KBM-7 (cell line): ENCODE measurements at regions not wholly inside any gene's neighbourhood (a gene's known extent, or its start where the extent isn't known, plus 50 kb on each side); places are given as distances from the start of the nearest gene placed in this dataset.
"Not testable (repeated sequence)": the region's sequence is repeated elsewhere in the genome, so short reads cannot be mapped to it uniquely, and the experiment has no call there.

Experiments used
- DNase-seq: peaks from one replicate; pipeline ENCODE4 v3.0.0-alpha.2; 2015
- in situ Hi-C: fragments of 300-500 bp; cut with MboI; formaldehyde crosslinking; loops from 2 replicates; pipeline ENCODE4 v1.14.3; 2020; ENCODE audit warnings: low sequenced_read_pairs, low pct_unique_long_range_greater_than_20kb, mixed read lengths

GRCh38 chr5:124912638-124913328 is 166.3 kb upstream of the ZNF608 start:
- no peak for DNase-seq

GRCh38 chr5:124913329-124913653 is 166.9 kb upstream of the ZNF608 start:
- DNase-seq, result no peak
- in situ Hi-C loops, result no loop called here

More at GRCh38 chr5:124912638-124913328, 166.3 kb upstream of the ZNF608 start:
- in situ Hi-C loops, result no loop called here

DNA sequence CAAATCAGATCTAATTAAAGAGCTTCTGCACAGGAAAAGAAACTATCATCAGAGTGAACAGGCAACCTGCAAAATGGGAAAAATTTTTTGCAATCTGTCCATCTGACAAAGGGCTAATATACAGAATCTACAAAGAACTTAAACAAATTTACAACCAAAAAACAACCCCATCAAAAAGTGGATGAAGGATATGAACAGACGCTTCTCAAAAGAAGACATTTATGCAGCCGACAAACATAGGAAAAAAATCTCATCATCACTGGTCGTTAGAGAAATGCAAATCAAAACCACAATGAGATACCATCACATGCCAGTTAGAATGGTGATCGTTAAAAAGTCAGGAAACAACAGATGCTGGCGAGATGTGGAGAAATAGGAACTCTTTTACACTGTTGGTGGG is 169.9 kb upstream of the ZNF608 start:
- DNase-seq, result peak; percentile 54
- in situ Hi-C loops, result not testable (repeated sequence)

DNA sequence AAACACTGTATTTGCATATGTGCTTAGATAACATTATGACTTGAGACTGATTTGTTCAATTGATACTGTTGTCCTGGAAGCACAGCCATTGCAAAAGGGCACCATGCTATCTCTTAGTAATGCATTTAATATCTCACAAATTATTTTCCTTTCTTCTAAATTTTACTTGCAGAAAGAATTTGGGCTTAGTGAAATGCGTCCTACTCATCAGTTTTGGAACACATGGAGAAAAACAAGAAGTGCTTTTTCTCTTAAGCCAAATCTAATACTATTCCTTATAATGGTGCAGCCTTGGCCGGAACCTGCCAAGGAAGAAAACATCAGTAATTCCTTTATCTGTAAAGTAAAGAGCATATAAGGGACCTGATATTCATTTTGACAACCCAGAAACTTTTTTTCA is 172.2 kb upstream of the ZNF608 start:
- no peak for DNase-seq
- in situ Hi-C loops, result no loop called here

DNA sequence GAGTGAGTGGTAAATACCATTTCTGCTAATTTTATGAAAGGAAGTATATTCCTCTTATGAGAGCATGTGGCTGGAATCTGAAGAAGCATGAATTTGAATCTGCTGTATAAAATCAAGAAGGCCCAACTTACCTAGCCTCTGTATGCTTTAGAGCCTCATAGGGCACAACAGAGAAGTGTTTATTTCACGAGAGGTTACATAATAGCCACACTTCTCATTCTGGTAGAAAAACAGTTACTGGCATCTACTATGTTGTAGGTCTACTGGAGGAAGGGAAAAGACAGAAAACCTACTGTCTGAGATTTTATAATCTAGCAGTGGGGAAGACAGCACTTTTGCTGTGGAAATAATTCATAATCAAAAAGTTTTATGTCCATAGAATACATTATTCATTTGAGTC is 172.6 kb upstream of the ZNF608 start:
- DNase-seq, result no peak
- in situ Hi-C loops, result no loop called here

- no peak for DNase-seq
- in situ Hi-C loops, result no loop called here
Observed at GRCh38 chr5:124919747-124920525, 173.5 kb upstream of the ZNF608 start.

DNA sequence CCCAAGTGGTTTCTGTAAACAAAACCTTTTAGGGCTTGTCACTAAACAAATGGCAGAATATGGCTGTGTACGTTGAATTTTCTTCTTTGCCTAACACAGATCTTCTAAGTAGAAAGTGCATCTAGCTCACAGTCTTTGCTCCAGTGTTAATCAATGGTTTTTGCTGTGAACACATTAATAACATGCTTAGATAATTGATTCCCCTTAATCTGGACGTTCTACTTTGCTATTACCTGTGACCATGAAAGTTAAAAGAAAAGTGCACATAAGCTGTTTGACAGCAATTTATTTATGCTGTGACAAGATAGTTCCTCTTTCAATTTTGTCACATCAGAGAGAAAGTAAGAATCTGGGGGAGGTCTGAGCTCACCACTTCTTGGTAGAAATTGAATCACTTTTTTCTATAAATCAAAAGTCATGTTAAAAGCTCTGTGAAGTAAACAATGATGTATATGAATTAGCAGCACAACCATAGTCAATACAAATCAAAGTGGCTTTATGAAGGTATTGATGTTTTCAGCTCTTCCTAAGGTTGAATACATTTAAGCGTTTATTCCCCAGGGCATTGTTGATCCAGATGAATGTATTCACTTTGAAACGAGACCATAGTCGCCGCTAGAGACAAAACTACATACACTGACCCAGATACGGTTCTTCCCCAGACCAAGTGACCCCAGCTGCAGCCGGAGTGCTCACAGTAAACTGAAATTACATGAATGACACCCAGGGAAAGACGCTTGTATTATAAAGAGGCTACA is 174.6 kb upstream of the ZNF608 start:
- in situ Hi-C loops, result no loop called here
- DNase-seq, result peak; percentile 32

GRCh38 chr5:124921694-124922093 is 175.3 kb upstream of the ZNF608 start:
- in situ Hi-C loops, result no loop called here
- no peak for DNase-seq

GRCh38 chr5:124922255-124922975 is 176.0 kb upstream of the ZNF608 start:
- in situ Hi-C loops, result no loop called here
- no peak for DNase-seq

DNA sequence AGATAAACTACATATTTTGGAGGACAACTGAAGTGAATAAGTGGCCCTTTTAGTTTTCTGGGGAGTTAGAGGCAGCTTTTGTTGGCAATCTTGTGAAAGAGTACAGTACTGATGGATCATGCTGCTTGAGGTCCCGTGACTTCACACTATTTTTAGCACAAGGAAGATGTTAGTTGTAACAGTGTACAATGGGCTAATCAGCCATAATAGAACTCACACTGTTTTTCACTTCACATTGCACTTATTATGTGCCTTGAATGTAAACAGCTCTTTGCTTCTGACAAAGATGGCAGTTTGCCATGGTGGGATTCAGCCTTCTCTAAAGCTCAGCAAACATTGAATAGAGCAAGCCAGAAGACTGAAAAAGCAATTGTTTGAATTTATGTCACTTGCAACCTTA is 176.7 kb upstream of the ZNF608 start:
- in situ Hi-C loops, result no loop called here
- no peak for DNase-seq

GRCh38 chr5:124924729-124925128 is 178.3 kb upstream of the ZNF608 start:
- in situ Hi-C loops, result no loop called here

DNA sequence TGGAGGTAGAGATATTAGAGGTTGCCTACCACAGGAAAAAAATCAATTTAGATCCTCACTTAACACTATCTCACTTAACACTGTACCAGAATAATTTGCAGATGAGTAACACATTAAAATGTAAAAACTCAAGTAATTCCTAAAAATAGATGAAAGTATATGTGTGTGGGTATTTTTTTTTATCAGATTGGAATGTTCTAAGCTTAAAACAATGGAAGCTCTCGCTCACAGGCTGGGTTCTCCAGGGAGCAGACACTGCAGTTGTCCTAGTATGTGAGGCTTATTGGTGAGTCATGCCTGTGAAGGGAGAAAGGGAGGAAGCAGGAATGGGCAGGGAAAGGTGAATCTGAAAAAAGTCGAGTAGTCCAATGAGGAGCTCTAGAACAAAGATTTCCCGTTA is 181.3 kb upstream of the ZNF608 start:
- in situ Hi-C loops, result no loop called here
- no peak for DNase-seq

More at GRCh38 chr5:124924729-124925128, 178.3 kb upstream of the ZNF608 start:
- no peak for DNase-seq

GRCh38 chr5:124929000-124929399 is 182.6 kb upstream of the ZNF608 start:
- DNase-seq, result no peak
- in situ Hi-C loops, result no loop called here

DNA sequence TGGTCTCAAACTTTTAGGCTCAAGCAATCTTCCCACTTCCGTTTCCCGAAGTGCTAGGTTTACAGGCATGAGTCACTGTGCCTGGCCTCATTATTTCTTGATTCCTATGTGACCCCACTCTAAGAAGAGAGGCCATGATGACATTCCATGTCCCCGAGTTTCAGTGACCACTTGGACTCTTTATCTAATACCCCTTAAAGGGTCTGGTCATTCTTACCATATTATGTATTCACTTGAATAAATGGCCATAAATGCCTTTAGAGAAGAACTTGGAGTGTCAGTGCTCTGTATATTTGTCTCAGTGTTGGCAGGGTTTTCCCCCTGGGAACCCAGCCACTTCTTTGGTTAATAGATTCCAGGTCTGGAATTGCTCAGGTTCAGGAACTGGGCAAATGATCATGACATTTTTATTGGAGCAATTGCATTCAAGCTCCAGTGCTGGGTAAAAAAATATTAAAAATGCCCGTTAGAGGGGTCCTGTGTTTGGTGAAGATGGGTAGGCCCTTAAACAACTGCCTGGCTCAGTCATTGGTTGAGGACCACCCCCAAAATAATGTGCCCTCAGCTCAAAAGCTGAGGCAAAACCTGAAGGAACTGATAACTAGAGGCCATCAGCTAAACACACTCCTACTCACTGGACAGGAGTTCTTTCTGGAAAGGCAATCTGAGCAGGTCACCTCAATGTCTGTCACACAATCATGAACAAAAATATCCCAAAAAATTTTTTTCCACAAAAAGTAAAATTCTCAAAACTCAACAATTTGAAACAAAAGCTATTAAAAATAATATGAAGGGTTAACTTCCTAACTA is 186.6 kb upstream of the ZNF608 start:
- in situ Hi-C loops, result no loop called here
- no peak for DNase-seq

GRCh38 chr5:124935065-124935464 is 188.6 kb upstream of the ZNF608 start:
- in situ Hi-C loops, result no loop called here
- DNase-seq, result peak; percentile 78

GRCh38 chr5:124936626-124936933 is 190.1 kb upstream of the ZNF608 start:
- in situ Hi-C loops, result no loop called here

GRCh38 chr5:124941051-124942049 is 194.9 kb upstream of the ZNF608 start:
- no peak for DNase-seq
- in situ Hi-C loops, result no loop called here

More at GRCh38 chr5:124936626-124936933, 190.1 kb upstream of the ZNF608 start:
- DNase-seq, result no peak
